NCI-H2196 treated with DMSO at 0.1 percent for 48 hours (cell line): ENCODE measurements at regions not wholly inside any gene's neighbourhood (a gene's known extent, or its start where the extent isn't known, plus 50 kb on each side); places are given as distances from the start of the nearest gene placed in this dataset.
"Not testable (repeated sequence)": the region's sequence is repeated elsewhere in the genome, so short reads cannot be mapped to it uniquely, and the experiment has no call there.

ENCODE experiments used
- DNase-seq: peaks from one replicate; lab custom pipeline; 2025; ENCODE audit not compliant: unreplicated experiment; lab: John Stamatoyannopoulos, UW

GRCh38 chr10:31123946-31124345, 92.3 kb upstream of the ZNF438 start:
- no peak for DNase-seq

- DNase-seq, result no peak
Measured at GRCh38 chr10:31124852-31125251, 93.2 kb upstream of the ZNF438 start.

DNA sequence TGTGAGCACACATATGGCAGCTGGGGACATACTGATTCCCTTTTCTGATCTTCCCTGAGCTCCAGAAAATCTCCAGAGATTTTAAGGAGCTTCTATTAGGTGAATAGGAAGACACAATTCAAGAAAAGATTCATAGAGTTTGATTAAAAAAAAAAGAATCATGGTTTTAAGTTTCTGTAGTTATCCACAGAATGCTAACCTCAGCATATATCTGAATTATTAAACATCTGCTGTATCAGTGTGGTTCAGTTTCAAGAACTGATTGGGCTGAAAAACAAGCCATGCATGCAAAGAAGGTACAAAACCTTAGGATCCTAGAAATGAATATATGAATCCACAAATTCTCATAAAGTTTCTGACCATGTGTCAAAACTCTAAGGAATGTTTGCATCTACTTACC, 94.1 kb upstream of the ZNF438 start:
- no peak for DNase-seq

DNA sequence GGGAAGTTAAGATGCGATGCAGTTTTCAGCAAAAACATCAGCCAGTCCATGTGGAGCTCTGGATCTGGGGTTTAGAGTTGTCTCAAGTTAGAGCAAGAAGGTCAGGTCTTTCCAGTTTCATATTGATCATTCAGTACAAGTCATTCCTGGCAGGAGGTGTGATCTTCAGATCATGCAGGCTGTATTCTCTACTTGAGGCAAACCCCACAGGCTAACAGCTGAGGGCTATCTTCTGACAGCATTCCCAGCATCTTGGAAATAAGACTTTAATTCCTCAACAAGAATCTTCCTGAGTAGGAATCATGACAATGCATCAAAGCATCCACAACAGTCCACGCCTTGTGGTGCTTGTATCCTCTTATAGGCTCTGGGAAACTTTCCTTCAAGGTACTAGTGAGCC, 94.9 kb upstream of the ZNF438 start:
- DNase-seq, result no peak

- DNase-seq, result no peak
Measured at GRCh38 chr10:31128536-31128935, 96.9 kb upstream of the ZNF438 start.

- DNase-seq, result no peak
Measured at GRCh38 chr10:31129271-31129670, 97.6 kb upstream of the ZNF438 start.

DNA sequence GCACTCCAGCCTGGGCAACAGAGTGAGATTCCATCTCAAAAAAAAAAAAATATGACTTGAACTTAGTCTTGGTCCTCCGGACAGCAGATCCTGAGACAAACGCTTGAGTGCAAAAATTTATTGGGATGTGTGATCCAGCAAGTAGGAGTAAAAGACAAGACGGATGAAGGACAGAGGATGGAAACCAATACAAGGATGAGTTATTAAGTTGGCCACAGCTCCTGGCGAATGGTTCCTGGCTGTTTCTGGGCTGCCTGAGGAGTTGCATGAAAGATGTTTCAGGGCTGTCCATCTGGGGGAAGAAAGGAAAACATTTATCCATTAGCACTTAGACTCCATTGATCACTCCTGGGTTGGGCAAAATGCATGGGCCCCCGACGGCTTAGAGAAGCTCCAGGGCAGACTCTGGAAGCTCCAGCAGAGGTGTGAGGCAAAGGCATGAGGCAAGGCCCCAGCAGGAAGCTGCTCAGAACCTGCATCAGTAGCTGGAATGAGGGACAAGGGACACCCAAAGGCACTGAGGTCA, 98.3 kb upstream of the ZNF438 start:
- no peak for DNase-seq

- DNase-seq, result no peak
Measured at GRCh38 chr10:31130406-31130805, 98.7 kb upstream of the ZNF438 start.

DNA sequence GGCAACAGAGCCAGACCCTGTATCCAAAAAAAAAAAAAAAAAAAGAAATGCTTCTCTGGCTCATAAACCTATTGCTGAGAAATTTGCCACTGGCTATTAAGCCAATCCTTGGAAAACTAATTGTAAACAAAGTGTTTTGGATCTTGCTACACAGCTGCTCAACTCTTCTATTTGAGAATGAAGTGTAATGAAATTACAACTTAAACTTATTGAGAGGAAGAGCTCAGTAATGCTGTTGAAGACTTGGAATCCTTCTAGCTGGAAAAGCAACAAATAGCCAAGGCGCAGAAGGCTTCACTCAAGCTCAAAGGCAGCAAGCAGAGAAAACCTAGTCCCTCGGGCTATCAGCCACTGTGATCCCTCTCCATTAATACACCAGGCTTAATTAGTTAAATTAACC, 99.6 kb upstream of the ZNF438 start:
- no peak for DNase-seq

GRCh38 chr10:31132681-31133244, 101.1 kb upstream of the ZNF438 start:
- no peak for DNase-seq

DNA sequence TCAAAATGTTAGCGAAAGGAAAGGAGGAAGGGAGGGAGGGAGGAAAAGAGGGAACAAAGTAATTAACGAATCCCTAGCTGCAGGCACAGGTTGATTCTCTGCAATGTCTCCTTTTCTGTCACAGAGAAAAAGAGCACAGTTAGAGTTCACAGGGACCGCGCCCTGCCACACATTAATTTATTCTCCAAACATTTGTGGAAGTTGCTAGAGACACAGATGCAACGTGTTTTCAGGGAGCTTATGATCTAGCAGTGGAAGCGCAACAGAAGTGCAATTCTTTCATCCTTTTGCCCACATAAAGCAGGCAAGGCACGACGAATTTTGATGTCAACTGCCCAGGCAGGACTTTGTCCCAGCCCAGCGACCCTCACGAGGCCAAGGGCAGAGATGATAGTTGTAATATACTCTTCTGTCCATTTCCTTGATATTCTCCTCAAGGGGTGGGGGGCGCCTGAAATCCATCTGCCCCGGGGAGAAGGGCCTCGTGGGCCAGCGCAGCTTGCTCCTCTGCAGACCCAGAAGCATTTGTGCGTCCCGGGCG, 101.7 kb upstream of the ZNF438 start:
- no peak for DNase-seq

GRCh38 chr10:31133792-31134310, 102.2 kb upstream of the ZNF438 start:
- DNase-seq, result no peak

GRCh38 chr10:31134311-31134952, 102.8 kb upstream of the ZNF438 start:
- DNase-seq, result no peak

DNA sequence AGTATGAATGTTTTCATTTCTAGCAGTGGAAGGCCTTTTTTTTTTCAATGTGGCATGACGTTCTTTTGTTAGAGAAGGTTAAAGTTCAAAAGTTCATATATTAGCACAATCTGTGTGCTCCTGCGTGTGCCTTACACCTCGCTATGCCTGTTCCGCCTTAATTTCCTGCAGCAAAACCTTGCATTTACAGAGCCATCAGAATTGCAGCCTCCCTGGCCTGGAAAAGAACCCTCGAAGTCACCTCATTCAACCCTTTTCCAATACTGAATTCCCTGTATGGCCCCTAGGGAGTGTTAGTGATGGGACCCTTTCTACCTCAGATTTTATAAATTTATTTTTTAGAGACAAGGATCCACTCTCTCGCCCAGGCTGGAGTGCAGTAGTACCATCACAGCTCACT, 103.5 kb upstream of the ZNF438 start:
- DNase-seq, result no peak

DNA sequence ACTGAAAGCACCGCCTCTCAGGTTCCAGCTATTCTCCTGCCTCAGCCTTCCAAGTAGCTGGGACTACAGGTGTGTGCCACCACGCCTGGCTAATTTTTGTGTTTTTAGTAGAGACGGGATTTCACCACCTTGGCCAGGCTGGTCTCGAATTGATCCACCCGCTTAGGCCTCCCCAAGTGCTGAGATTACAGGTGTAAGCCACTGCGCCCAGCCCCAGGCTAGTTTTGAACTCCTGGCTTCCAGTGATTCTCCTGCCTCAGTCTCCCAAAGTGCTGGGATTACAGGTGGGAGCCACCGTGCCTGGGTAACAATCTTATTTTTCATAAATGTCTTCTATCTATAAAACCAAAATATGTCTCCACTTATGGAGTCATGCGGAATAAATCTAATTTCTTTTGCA, 104.1 kb upstream of the ZNF438 start:
- not testable (repeated sequence) for DNase-seq

- no peak for DNase-seq
Measured at GRCh38 chr10:31136386-31136785, 104.7 kb upstream of the ZNF438 start.

DNA sequence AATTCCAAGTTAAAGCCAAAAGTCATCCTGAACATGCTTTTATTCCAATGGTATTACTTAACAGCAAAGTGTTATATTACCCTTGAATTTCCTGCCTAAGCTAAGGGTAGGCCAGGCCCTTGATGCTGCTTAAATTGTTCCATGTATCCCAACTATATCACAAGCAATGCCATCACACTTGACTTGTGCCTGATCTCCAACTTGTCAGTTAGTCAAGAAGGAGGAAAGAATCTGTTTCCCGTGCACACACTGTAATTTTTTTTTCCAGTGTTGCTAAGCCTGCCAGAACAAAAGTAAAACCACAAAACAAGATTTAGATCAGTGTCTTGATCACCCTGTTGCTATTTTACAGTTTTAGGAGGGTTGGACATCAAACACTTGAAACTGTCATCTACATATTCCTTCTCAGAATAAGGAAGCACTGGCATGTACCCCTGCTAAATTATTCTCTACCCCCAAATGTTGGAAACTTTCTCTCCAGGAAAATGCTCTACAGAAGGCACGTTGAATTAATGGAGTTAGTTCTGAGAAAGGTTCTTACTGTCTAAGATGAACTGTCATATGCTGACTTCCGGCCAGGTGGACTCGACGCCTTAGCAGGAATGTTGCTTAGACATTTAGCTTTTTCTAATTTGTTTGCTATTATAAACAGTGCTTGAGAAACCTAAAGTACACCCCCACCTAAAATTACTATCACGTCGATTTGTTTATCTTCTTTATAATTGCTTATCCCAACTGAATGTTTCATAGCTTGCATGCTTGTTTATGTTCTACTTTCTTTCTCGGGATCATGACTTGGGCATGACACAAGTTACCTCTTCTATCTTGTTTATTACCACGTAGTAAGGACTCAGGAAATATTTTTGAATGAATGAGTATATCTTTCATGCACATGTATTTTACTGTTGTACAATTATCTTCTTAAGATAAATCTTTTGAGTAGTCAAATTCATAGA, 105.5 kb upstream of the ZNF438 start:
- no peak for DNase-seq

- DNase-seq, result no peak
Measured at GRCh38 chr10:31138026-31138553, 106.4 kb upstream of the ZNF438 start.

DNA sequence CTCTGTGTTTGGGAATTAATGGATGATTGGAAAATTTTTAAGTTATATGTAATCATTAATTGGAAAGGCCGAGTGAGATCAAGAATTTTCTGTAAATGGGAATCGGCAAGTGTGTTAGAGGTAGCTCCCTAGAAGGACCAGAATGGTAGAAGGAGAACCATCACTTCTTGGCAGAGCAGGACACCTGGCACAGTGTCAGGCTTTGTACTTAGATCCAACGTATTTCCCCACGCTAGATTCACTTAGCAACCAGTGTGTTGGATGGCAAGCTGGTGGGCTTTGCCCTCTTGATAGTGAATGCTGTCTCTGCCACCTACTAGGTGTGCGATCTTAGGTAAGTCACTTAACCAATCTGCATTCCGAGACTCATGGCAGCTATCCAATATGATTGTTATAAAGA, 107.8 kb upstream of the ZNF438 start:
- DNase-seq, result no peak

DNA sequence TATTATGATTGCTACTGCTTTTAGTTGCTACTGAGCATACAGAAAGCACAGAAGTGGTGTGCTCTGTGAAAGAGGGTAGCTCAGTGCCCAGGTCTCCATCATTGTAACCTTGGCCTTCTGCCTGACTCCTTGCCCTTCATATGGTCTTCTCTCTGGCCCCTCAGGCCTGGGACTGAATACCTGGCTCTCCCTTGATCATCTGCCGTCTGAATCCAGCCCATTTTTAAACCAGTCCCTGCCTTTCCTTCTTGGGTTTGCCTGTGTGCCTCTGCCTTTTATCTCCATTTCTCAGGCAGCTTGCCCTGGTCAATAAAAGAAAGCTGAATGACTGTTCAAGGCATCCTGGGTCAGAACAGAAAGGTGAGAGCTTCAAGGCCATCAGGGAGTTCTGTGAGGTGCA, 109.1 kb upstream of the ZNF438 start:
- no peak for DNase-seq

- DNase-seq, result no peak
Measured at GRCh38 chr10:31142026-31142425, 110.4 kb upstream of the ZNF438 start.
